ENCODE measurements at regions not wholly inside any gene's neighbourhood (a gene's known extent, or its start where the extent isn't known, plus 50 kb on each side); places are given as distances from the start of the nearest gene placed in this dataset.
"Not testable (repeated sequence)": the region's sequence is repeated elsewhere in the genome, so short reads cannot be mapped to it uniquely, and the experiment has no call there.

- DNase-seq (ENCODE audit: extremely low read depth in 1 of 2, low read depth in 1 of 2): no peak
Observed at GRCh38 chr2:11950896-11951295, 204.5 kb downstream of the LPIN1 start.

- DNase-seq (ENCODE audit: extremely low read depth in 1 of 2, low read depth in 1 of 2): not testable (repeated sequence)
Observed at GRCh38 chr2:11951492-11951891, 205.1 kb downstream of the LPIN1 start.

- DNase-seq (ENCODE audit: extremely low read depth in 1 of 2, low read depth in 1 of 2): no peak
Observed at GRCh38 chr2:11953258-11953657, 206.8 kb downstream of the LPIN1 start.

- DNase-seq (ENCODE audit: extremely low read depth in 1 of 2, low read depth in 1 of 2): no peak
Observed at GRCh38 chr2:11955314-11955713, 208.9 kb downstream of the LPIN1 start.

- no peak for DNase-seq (ENCODE audit: extremely low read depth in 1 of 2, low read depth in 1 of 2)
Observed at GRCh38 chr2:11955884-11956291, 209.5 kb downstream of the LPIN1 start.

GRCh38 chr2:11962707-11963328 is 216.4 kb downstream of the LPIN1 start:
- no peak for DNase-seq (ENCODE audit: extremely low read depth in 1 of 2, low read depth in 1 of 2)

GRCh38 chr2:11963966-11964365 is 217.5 kb downstream of the LPIN1 start:
- no peak for DNase-seq (ENCODE audit: extremely low read depth in 1 of 2, low read depth in 1 of 2)

GRCh38 chr2:11967946-11968465 is 221.6 kb downstream of the LPIN1 start:
- DNase-seq (ENCODE audit: extremely low read depth in 1 of 2, low read depth in 1 of 2): no peak

GRCh38 chr2:11968521-11968920 is 222.1 kb downstream of the LPIN1 start:
- no peak for DNase-seq (ENCODE audit: extremely low read depth in 1 of 2, low read depth in 1 of 2)

GRCh38 chr2:11969774-11970173 is 223.3 kb downstream of the LPIN1 start:
- no peak for DNase-seq (ENCODE audit: extremely low read depth in 1 of 2, low read depth in 1 of 2)

GRCh38 chr2:11974573-11974972 is 228.1 kb downstream of the LPIN1 start:
- no peak for DNase-seq (ENCODE audit: extremely low read depth in 1 of 2, low read depth in 1 of 2)

- no peak for DNase-seq (ENCODE audit: extremely low read depth in 1 of 2, low read depth in 1 of 2)
Observed at GRCh38 chr2:11975373-11975772, 228.9 kb downstream of the LPIN1 start.

GRCh38 chr2:11976073-11976472 is 229.6 kb downstream of the LPIN1 start:
- DNase-seq (ENCODE audit: extremely low read depth in 1 of 2, low read depth in 1 of 2): no peak

- DNase-seq (ENCODE audit: extremely low read depth in 1 of 2, low read depth in 1 of 2): no peak
Observed at GRCh38 chr2:11977766-11978524, 231.5 kb downstream of the LPIN1 start.

GRCh38 chr2:11980809-11981208 is 234.4 kb downstream of the LPIN1 start:
- no peak for DNase-seq (ENCODE audit: extremely low read depth in 1 of 2, low read depth in 1 of 2)

GRCh38 chr2:11983401-11983800 is 237.0 kb downstream of the LPIN1 start:
- DNase-seq (ENCODE audit: extremely low read depth in 1 of 2, low read depth in 1 of 2): no peak

- DNase-seq (ENCODE audit: extremely low read depth in 1 of 2, low read depth in 1 of 2): no peak
Observed at GRCh38 chr2:11983870-11984269, 237.4 kb downstream of the LPIN1 start.

GRCh38 chr2:11984316-11985158 is 238.1 kb downstream of the LPIN1 start:
- DNase-seq (ENCODE audit: extremely low read depth in 1 of 2, low read depth in 1 of 2): no peak

GRCh38 chr2:11985817-11986566 is 239.6 kb downstream of the LPIN1 start:
- DNase-seq (ENCODE audit: extremely low read depth in 1 of 2, low read depth in 1 of 2): no peak

- DNase-seq (ENCODE audit: extremely low read depth in 1 of 2, low read depth in 1 of 2): no peak
Observed at GRCh38 chr2:11987151-11987550, 240.7 kb downstream of the LPIN1 start.

Measured in stimulated activated CD8-positive, alpha-beta memory T cell treated with anti-CD3 and anti-CD28 coated beads, Interleukin-7, amount 100 ng/mL, for 48 hours (primary cell).